ENCODE measurements at regions not wholly inside any gene's neighbourhood (a gene's known extent, or its start where the extent isn't known, plus 50 kb on each side); places are given as distances from the start of the nearest gene placed in this dataset.

GRCh38 chr17:71335212-71335611 lies 785.6 kb upstream of the SOX9 start:
- no peaks in the 10 kb centered on the region for H3K27me3 ChIP-seq (ENCODE audit: control insufficient read depth, insufficient read depth, low read length)
- no peaks in the 10 kb centered on the region for H3K9me3 ChIP-seq (ENCODE audit: control insufficient read depth, insufficient read depth, low read length)
- ChIA-PET POLR2A (no interaction called here), CTCF (no interaction called here)
- DNase-seq (ENCODE audit: low read depth, low spot score) = no peak
- TF ChIP-seq CTCF (IDR thresholded peaks at IDR 0.05; ENCODE audit: low read depth, low read length) = no peak
- no peak overlapping the region for H3K27ac ChIP-seq (ENCODE audit: low read depth, low read length)
- H3K4me3 ChIP-seq (ENCODE audit: low read depth, low read length) = no peak overlapping the region

GRCh38 chr17:71337938-71338337 lies 782.9 kb upstream of the SOX9 start:
- Histone ChIP-seq H3K27ac (ENCODE audit: low read depth, low read length) (no peak overlapping the region), H3K9me3 (ENCODE audit: control insufficient read depth, insufficient read depth, low read length) (no peaks in the 10 kb centered on the region), H3K27me3 (ENCODE audit: control insufficient read depth, insufficient read depth, low read length) (no peaks in the 10 kb centered on the region), H3K4me3 (ENCODE audit: low read depth, low read length) (peak overlapping the region; percentile 33)
- CTCF ChIA-PET = no interaction called here
- POLR2A ChIA-PET = interaction anchor here (0.6 kb wide), 1 partner anchor 115 kb away, joined by 4 read pairs; no protein-coding TSS in a partner anchor
- DNase-seq (ENCODE audit: low read depth, low spot score) = no peak
- no peak for TF ChIP-seq CTCF (IDR thresholded peaks at IDR 0.05; ENCODE audit: low read depth, low read length)

GRCh38 chr17:71338396-71338795 lies 782.4 kb upstream of the SOX9 start:
- Histone ChIP-seq H3K27ac (ENCODE audit: low read depth, low read length) (no peak overlapping the region), H3K4me3 (ENCODE audit: low read depth, low read length) (peak overlapping the region; percentile 36), H3K27me3 (ENCODE audit: control insufficient read depth, insufficient read depth, low read length) (no peaks in the 10 kb centered on the region), H3K9me3 (ENCODE audit: control insufficient read depth, insufficient read depth, low read length) (no peaks in the 10 kb centered on the region)
- TF ChIP-seq CTCF (IDR thresholded peaks at IDR 0.05; ENCODE audit: low read depth, low read length) = peak; percentile 8; the same call in 1 of the 2 replicates
- DNase-seq (ENCODE audit: low read depth, low spot score) = no peak
- CTCF ChIA-PET = no interaction called here
- POLR2A ChIA-PET = interaction anchor here (0.6 kb wide), 1 partner anchor 115 kb away, joined by 4 read pairs; no protein-coding TSS in a partner anchor

GRCh38 chr17:71339206-71339605 lies 781.6 kb upstream of the SOX9 start:
- Histone ChIP-seq H3K4me3 (ENCODE audit: low read depth, low read length) (no peak overlapping the region), H3K27me3 (ENCODE audit: control insufficient read depth, insufficient read depth, low read length) (no peaks in the 10 kb centered on the region), H3K27ac (ENCODE audit: low read depth, low read length) (no peak overlapping the region), H3K9me3 (ENCODE audit: control insufficient read depth, insufficient read depth, low read length) (no peaks in the 10 kb centered on the region)
- POLR2A ChIA-PET = no interaction called here
- CTCF ChIA-PET = interaction anchor here (0.6 kb wide), 1 partner anchor 541 kb away, joined by 3 read pairs; no protein-coding TSS in a partner anchor
- no peak for TF ChIP-seq CTCF (IDR thresholded peaks at IDR 0.05; ENCODE audit: low read depth, low read length)
- DNase-seq (ENCODE audit: low read depth, low spot score) = no peak

GRCh38 chr17:71342737-71343136 lies 778.1 kb upstream of the SOX9 start:
- no peak for TF ChIP-seq CTCF (IDR thresholded peaks at IDR 0.05; ENCODE audit: low read depth, low read length)
- H3K4me3 ChIP-seq (ENCODE audit: low read depth, low read length) = no peak overlapping the region
- H3K9me3 ChIP-seq (ENCODE audit: control insufficient read depth, insufficient read depth, low read length) = no peaks in the 10 kb centered on the region
- ChIA-PET POLR2A (no interaction called here), CTCF (no interaction called here)
- H3K27ac ChIP-seq (ENCODE audit: low read depth, low read length) = no peak overlapping the region
- no peak for DNase-seq (ENCODE audit: low read depth, low spot score)
- no peaks in the 10 kb centered on the region for H3K27me3 ChIP-seq (ENCODE audit: control insufficient read depth, insufficient read depth, low read length)

All from AG04450 (cell line).